ENCODE measurements at regions not wholly inside any gene's neighbourhood (a gene's known extent, or its start where the extent isn't known, plus 50 kb on each side); places are given as distances from the start of the nearest gene placed in this dataset.

- TF ChIP-seq CTCF (IDR thresholded peaks at IDR 0.05): no peak
- Histone ChIP-seq H3K4me3 (no peak overlapping the region), H3K27me3 (replicated peaks; ENCODE audit: insufficient read depth) (no peaks in the 10 kb centered on the region), H3K36me3 (no peaks in the 10 kb centered on the region), H3K9me3 (no peaks in the 10 kb centered on the region), H3K27ac (no peak overlapping the region), H3K4me1 (ENCODE audit: control insufficient read depth in 1 of 2, low read depth in 2 of 2) (no peaks in the 10 kb centered on the region)
- DNase-seq (ENCODE audit: low spot score) (no peak), ATAC-seq (ENCODE audit: insufficient number of reproducible peaks, low FRiP score, low read depth) (no peak)
Observed at GRCh38 chr4:134425756-134426155, 224.2 kb upstream of the PABPC4L start.

- H3K27ac ChIP-seq: no peak overlapping the region
- no peaks in the 10 kb centered on the region for H3K9me3 ChIP-seq
- H3K27me3 ChIP-seq (replicated peaks; ENCODE audit: insufficient read depth): no peaks in the 10 kb centered on the region
- H3K4me3 ChIP-seq: no peak overlapping the region
- no peaks in the 10 kb centered on the region for H3K4me1 ChIP-seq (ENCODE audit: control insufficient read depth in 1 of 2, low read depth in 2 of 2)
- H3K36me3 ChIP-seq: no peaks in the 10 kb centered on the region
- no peak for TF ChIP-seq CTCF (IDR thresholded peaks at IDR 0.05)
- no peak for DNase-seq (ENCODE audit: low spot score)
- ATAC-seq (ENCODE audit: insufficient number of reproducible peaks, low FRiP score, low read depth): no peak
Observed at GRCh38 chr4:134422776-134423175, 221.2 kb upstream of the PABPC4L start.

- DNase-seq (ENCODE audit: low spot score) (no peak), ATAC-seq (ENCODE audit: insufficient number of reproducible peaks, low FRiP score, low read depth) (no peak)
- no peaks in the 10 kb centered on the region for H3K4me1 ChIP-seq (ENCODE audit: control insufficient read depth in 1 of 2, low read depth in 2 of 2)
- H3K9me3 ChIP-seq: no peaks in the 10 kb centered on the region
- no peak overlapping the region for H3K27ac ChIP-seq
- no peaks in the 10 kb centered on the region for H3K27me3 ChIP-seq (replicated peaks; ENCODE audit: insufficient read depth)
- H3K4me3 ChIP-seq: no peak overlapping the region
- TF ChIP-seq CTCF (IDR thresholded peaks at IDR 0.05): no peak
- H3K36me3 ChIP-seq: no peaks in the 10 kb centered on the region
Observed at GRCh38 chr4:134421734-134422133, 220.1 kb upstream of the PABPC4L start.

GRCh38 chr4:134408897-134409296, 207.3 kb upstream of the PABPC4L start:
- Histone ChIP-seq H3K27ac (no peak overlapping the region), H3K9me3 (no peaks in the 10 kb centered on the region), H3K4me1 (ENCODE audit: control insufficient read depth in 1 of 2, low read depth in 2 of 2) (no peaks in the 10 kb centered on the region), H3K27me3 (replicated peaks; ENCODE audit: insufficient read depth) (no peaks in the 10 kb centered on the region), H3K4me3 (no peak overlapping the region), H3K36me3 (no peaks in the 10 kb centered on the region)
- DNase-seq (ENCODE audit: low spot score) (no peak), ATAC-seq (ENCODE audit: insufficient number of reproducible peaks, low FRiP score, low read depth) (no peak)
- no peak for TF ChIP-seq CTCF (IDR thresholded peaks at IDR 0.05)

GRCh38 chr4:134401798-134402197, 200.2 kb upstream of the PABPC4L start:
- no peak for ATAC-seq (ENCODE audit: insufficient number of reproducible peaks, low FRiP score, low read depth)
- Histone ChIP-seq H3K27me3 (replicated peaks; ENCODE audit: insufficient read depth) (no peaks in the 10 kb centered on the region), H3K4me3 (no peak overlapping the region), H3K36me3 (no peaks in the 10 kb centered on the region), H3K9me3 (peaks cover 4% of the 10 kb centered on the region), H3K27ac (no peak overlapping the region), H3K4me1 (ENCODE audit: control insufficient read depth in 1 of 2, low read depth in 2 of 2) (no peaks in the 10 kb centered on the region)
- TF ChIP-seq CTCF (IDR thresholded peaks at IDR 0.05): no peak
- DNase-seq (ENCODE audit: low spot score): no peak
